ENCODE measurements at regions not wholly inside any gene's neighbourhood (a gene's known extent, or its start where the extent isn't known, plus 50 kb on each side); places are given as distances from the start of the nearest gene placed in this dataset.
"Not testable (repeated sequence)": the region's sequence is repeated elsewhere in the genome, so short reads cannot be mapped to it uniquely, and the experiment has no call there.

- intact Hi-C loops (cut with micrococcal nuclease) = no loop called here
Measured at GRCh38 chr11:86149792-86150191, 80.9 kb upstream of the PICALM start.

- intact Hi-C loops (cut with micrococcal nuclease) = no loop called here
Measured at GRCh38 chr11:86148345-86148747, 79.5 kb upstream of the PICALM start.

GRCh38 chr11:86147004-86147403 is 78.1 kb upstream of the PICALM start:
- intact Hi-C loops (cut with micrococcal nuclease) = no loop called here

- intact Hi-C loops (cut with micrococcal nuclease) = no loop called here
Measured at GRCh38 chr11:86145439-86146156, 76.7 kb upstream of the PICALM start.

- intact Hi-C loops (cut with micrococcal nuclease) = no loop called here
Measured at GRCh38 chr11:86144846-86145245, 76.0 kb upstream of the PICALM start.

GRCh38 chr11:86144087-86144486 is 75.2 kb upstream of the PICALM start:
- intact Hi-C loops (cut with micrococcal nuclease) = not testable (repeated sequence)

- intact Hi-C loops (cut with micrococcal nuclease) = loop anchor here (2.0 kb wide), 2 partner anchors 33 to 75 kb away; partner anchors contain the start of gene PICALM
Measured at GRCh38 chr11:86143087-86144030, 74.5 kb upstream of the PICALM start.

GRCh38 chr11:86142170-86142569 is 73.3 kb upstream of the PICALM start:
- intact Hi-C loops (cut with micrococcal nuclease) = loop anchor here (2.0 kb wide), 2 partner anchors 35 to 73 kb away; partner anchors contain the start of gene PICALM

GRCh38 chr11:86141727-86142126 is 72.8 kb upstream of the PICALM start:
- intact Hi-C loops (cut with micrococcal nuclease) = loop anchor here (2.0 kb wide), 2 partner anchors 35 to 73 kb away; partner anchors contain the start of gene PICALM

- intact Hi-C loops (cut with micrococcal nuclease) = no loop called here
Measured at GRCh38 chr11:86140334-86140990, 71.6 kb upstream of the PICALM start.

GRCh38 chr11:86138958-86139357 is 70.1 kb upstream of the PICALM start:
- intact Hi-C loops (cut with micrococcal nuclease) = no loop called here

- intact Hi-C loops (cut with micrococcal nuclease) = no loop called here
Measured at GRCh38 chr11:86136538-86136937, 67.7 kb upstream of the PICALM start.

GRCh38 chr11:86135319-86135714 is 66.4 kb upstream of the PICALM start:
- intact Hi-C loops (cut with micrococcal nuclease) = no loop called here

- intact Hi-C loops (cut with micrococcal nuclease) = no loop called here
Measured at GRCh38 chr11:86134580-86135318, 65.9 kb upstream of the PICALM start.

- intact Hi-C loops (cut with micrococcal nuclease) = no loop called here
Measured at GRCh38 chr11:86132667-86133249, 63.9 kb upstream of the PICALM start.

GRCh38 chr11:86129740-86130540 is 61.1 kb upstream of the PICALM start:
- intact Hi-C loops (cut with micrococcal nuclease) = no loop called here

- intact Hi-C loops (cut with micrococcal nuclease) = no loop called here
Measured at GRCh38 chr11:86128914-86129313, 60.0 kb upstream of the PICALM start.

GRCh38 chr11:86126862-86127261 is 58.0 kb upstream of the PICALM start:
- intact Hi-C loops (cut with micrococcal nuclease) = no loop called here
